Heart right ventricle (tissue), 16 donors: ENCODE measurements at regions not wholly inside any gene's neighbourhood (a gene's known extent, or its start where the extent isn't known, plus 50 kb on each side); places are given as distances from the start of the nearest gene placed in this dataset.

Experiments used
- ATAC-seq, 8 donors: fragments of 200-7000 bp; cut with Tn5 transposase; one replicate each; pipeline ENCODE4 v1.9.1; 2020; ENCODE audit warnings: mild to moderate bottlenecking in 8 of 8, moderate library complexity in 8 of 8, moderate number of reproducible peaks in 1 of 8
- DNase-seq, 2 donors: peaks; one replicate each; pipeline ENCODE4 v3.0.0-alpha.2; 2020
- H3K27ac ChIP-seq, 10 donors: fragments of 200-600 bp; sonication (generic) in 2 of 10; one replicate each; pipeline versions ENCODE4 v1.5.0 to v1.8.0; 2020 to 2022; ENCODE audit warnings: mild to moderate bottlenecking in 3 of 10
- H3K27me3 ChIP-seq, 7 donors: fragments of 200-600 bp; one replicate each; pipeline ENCODE4 v1.8.0; 2021 to 2022; ENCODE audit warnings: mild to moderate bottlenecking in 2 of 7
- H3K36me3 ChIP-seq, 9 donors: fragments of 200-600 bp; sonication (generic) in 1 of 9; one replicate each; pipeline versions ENCODE4 v1.5.0 to v1.8.0; 2020 to 2022; ENCODE audit warnings: mild to moderate bottlenecking in 2 of 9
- H3K4me1 ChIP-seq, 9 donors: fragments of 200-600 bp; sonication (generic) in 1 of 9; one replicate each; pipeline versions ENCODE4 v1.5.0 to v1.8.0; 2020 to 2022; ENCODE audit warnings: mild to moderate bottlenecking in 4 of 9
- H3K4me3 ChIP-seq, 10 donors: fragments of 200-600 bp; sonication (generic) in 2 of 10; one replicate each; pipeline versions ENCODE4 v1.5.0 to v1.8.0; 2020 to 2022; ENCODE audit warnings: mild to moderate bottlenecking in 7 of 10, moderate library complexity in 2 of 10
- H3K9me3 ChIP-seq, 11 donors: fragments of 200-600 bp in 10 of 11; sonication (generic) in 2 of 11; one replicate each; pipeline versions ENCODE4 v1.5.0 to v1.8.0; 2013 to 2022; ENCODE audit warnings: mild to moderate bottlenecking in 2 of 11, control low read depth in 1 of 11, moderate library complexity in 1 of 11
- CTCF ChIP-seq, 9 donors: fragments of 200-600 bp; sonication (generic) in 2 of 9; IDR thresholded peaks; one replicate each; pipeline versions ENCODE4 v1.5.0 to v1.8.0; 2021 to 2022; ENCODE audit warnings: antibody characterized with exemption in 9 of 9, mild to moderate bottlenecking in 5 of 9, moderate library complexity in 1 of 9
- WGBS, 2 donors: extraction: QIAGEN DNeasy Blood & Tissue Kit; methylation state at CpG; one replicate each; pipeline ENCODE4 v1.1.7; 2013; ENCODE audit warnings: inconsistent platforms in 1 of 2; 5-methylcytosine and 5-hydroxymethylcytosine counted together
- intact Hi-C, 10 donors: fragments of 100-400 bp; cut with DNase I; formaldehyde crosslinking; loops; one replicate each; pipeline versions ENCODE4 v1.11.1 to v1.14.2; 2022
- donor health status: Arrhythmogenic right ventricular cardiomyopathy.
- donor health status: ischemic (EF 13 %, LVEDD 7.1; RV severe dilation, severe dysfunction).
- donor health status: healthy with polysubstance abuse.
- donor health status: DM: no; HTN: yes; CAD: no.
- donor health status: DM: no; HTN: no; CAD: no.
- donor health status: ischemic (EF 25% LVEDD 6.9; RV normal size, moderate dysfunction).
- donor health status: ischemic (EF 25% LVEDD 5.7; RV mildly dilated, moderate dysfunction).
- donor health status: healthy.
- donor health status: DM: yes; HTN: yes; CAD: no.
- donor health status: Ischemic cardiomyopathy.
- donor health status: ischemic (EF 35%, LVEDD 5.7; RV mildly dilated, moderate dysfunction).
- donor health status: nonischemic (EF 11% LVEDD 7.7; RV severe dilation, severe dysfunction).
- donor health status: DM: yes; HTN: yes; CAD: no.
- donor health status: PGD.
- donor health status: ischemic (EF 29% LVEDD 5.4; RV normal size, mild dysfunction).
- donor health status: nonischemic (EF 23%, LVEDD 6.1; RV moderate dilation, normal function).

- Histone ChIP-seq H3K27ac (no peak overlapping the region), H3K4me3 (no peak overlapping the region), H3K9me3 (no peaks in the 10 kb centered on the region), H3K36me3 (no peaks in the 10 kb centered on the region), H3K27me3 (peaks cover 0 to 8% (median 0%) of the 10 kb centered on the region in 7 donors), H3K4me1 (no peaks in the 10 kb centered on the region)
- no peak for ATAC-seq
- intact Hi-C loops = no loop called here
- 86 to 88% methylated on average over 5 of the region's 5 CpGs for WGBS, 2 donors
- no peak for TF ChIP-seq CTCF (IDR thresholded peaks at IDR 0.05)
- no peak for DNase-seq
Observed at GRCh38 chr4:10963241-10963640, 278.7 kb upstream of the CLNK start.

GRCh38 chr4:10962246-10962645 lies 277.7 kb upstream of the CLNK start:
- DNase-seq (no peak), ATAC-seq (no peak)
- no peak for TF ChIP-seq CTCF (IDR thresholded peaks at IDR 0.05)
- intact Hi-C loops = no loop called here
- Histone ChIP-seq H3K4me1 (no peaks in the 10 kb centered on the region), H3K4me3 (no peak overlapping the region), H3K9me3 (no peaks in the 10 kb centered on the region), H3K36me3 (no peaks in the 10 kb centered on the region), H3K27me3 (peaks cover 0 to 14% (median 0%) of the 10 kb centered on the region in 7 donors), H3K27ac (no peak overlapping the region)
- 48 to 59% methylated on average over 1 of the region's 1 CpG for WGBS, 2 donors

GRCh38 chr4:10960389-10960788 lies 275.8 kb upstream of the CLNK start:
- no peak overlapping the region for H3K4me3 ChIP-seq
- no peak for TF ChIP-seq CTCF (IDR thresholded peaks at IDR 0.05)
- no peaks in the 10 kb centered on the region for H3K9me3 ChIP-seq
- H3K27ac ChIP-seq = no peak overlapping the region
- no peak for ATAC-seq
- intact Hi-C loops = no loop called here
- peaks cover 0 to 19% (median 0%) of the 10 kb centered on the region in 7 donors for H3K27me3 ChIP-seq
- no peaks in the 10 kb centered on the region for H3K36me3 ChIP-seq
- no peak for DNase-seq
- WGBS, 2 donors = 56 to 67% methylated on average over 5 of the region's 5 CpGs
- no peaks in the 10 kb centered on the region for H3K4me1 ChIP-seq

- TF ChIP-seq CTCF (IDR thresholded peaks at IDR 0.05) = no peak
- 53% methylated on average over 1 of the region's 1 CpG for WGBS, 2 donors
- Histone ChIP-seq H3K4me1 (peaks cover 0 to 2% (median 0%) of the 10 kb centered on the region in 9 donors), H3K27me3 (peaks cover 0 to 19% (median 0%) of the 10 kb centered on the region in 7 donors), H3K4me3 (no peak overlapping the region), H3K27ac (no peak overlapping the region), H3K36me3 (no peaks in the 10 kb centered on the region), H3K9me3 (no peaks in the 10 kb centered on the region)
- no peak for ATAC-seq
- intact Hi-C loops = no loop called here
- no peak for DNase-seq
Observed at GRCh38 chr4:10959586-10959985, 275.0 kb upstream of the CLNK start.
